Superior temporal gyrus (tissue), 1 donor: ENCODE measurements at regions not wholly inside any gene's neighbourhood (a gene's known extent, or its start where the extent isn't known, plus 50 kb on each side); places are given as distances from the start of the nearest gene placed in this dataset.
A peak's percentile ranks its signal among the peaks of the same experiment; 100 is the strongest.

Experiments used
- DNase-seq: peaks from one replicate; pipeline ENCODE4 v3.0.0-alpha.2; 2016; ENCODE audit errors: extremely low spot score

GRCh38 chr17:55668312-55668920, 54.2 kb downstream of the TMEM100 start:
- DNase-seq, result peak; percentile 11

DNA sequence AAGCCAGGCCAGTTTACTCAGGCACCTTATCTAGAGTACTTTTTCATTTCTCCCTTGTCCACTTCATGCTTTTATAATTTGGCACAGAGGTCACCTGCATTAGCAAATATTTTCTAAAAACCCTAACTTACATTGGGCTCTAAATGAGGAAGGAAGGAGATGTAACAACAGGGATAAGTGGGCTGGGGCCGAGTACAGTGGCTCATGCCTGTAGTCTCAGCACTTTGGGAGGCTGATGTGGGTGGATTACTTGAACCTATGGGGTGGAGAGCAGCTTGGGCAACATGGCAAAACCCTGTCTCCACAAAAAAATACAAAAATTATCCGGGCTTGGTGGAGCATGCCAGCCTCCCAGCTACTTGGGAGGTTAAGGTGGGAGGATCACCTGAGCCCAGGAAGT, 55.9 kb downstream of the TMEM100 start:
- DNase-seq, result no peak

DNA sequence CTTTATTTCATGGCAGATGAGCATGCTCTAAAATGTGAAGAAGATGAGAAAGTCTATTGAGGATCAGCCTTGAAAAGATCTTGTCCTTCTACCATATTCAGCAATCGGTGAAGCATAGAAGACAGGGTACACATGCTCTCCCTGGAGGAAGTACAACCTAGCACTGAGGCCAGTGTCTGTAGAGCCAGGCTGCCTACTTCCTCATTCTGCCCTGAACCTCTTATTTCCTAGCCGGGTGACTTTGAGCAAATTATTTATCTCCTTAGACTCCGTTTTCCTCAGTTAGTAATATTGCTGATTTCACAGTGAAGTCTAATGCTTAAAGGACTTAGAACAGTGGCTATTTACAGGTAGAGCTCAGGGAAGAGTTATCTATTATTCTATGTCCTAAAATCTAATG, 58.4 kb downstream of the TMEM100 start:
- DNase-seq, result no peak

DNA sequence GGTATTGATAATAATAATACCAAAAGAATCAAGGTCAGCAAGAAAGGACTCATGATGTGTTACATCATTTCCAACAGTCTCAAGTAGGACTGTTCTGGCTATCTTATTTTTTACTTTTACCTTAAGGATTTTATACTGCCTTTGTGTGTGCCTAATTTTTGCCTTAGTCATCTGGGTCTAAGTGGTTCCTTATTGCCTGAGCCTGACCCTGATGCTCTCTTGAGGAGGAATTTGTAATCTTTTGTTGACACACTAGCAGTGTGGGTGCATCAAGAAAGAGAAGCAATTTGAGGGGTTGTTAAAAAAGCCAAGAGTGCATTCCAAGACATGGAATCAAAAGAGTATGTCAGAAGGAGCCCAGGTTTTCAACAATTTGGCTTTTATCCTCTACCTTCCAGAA, 59.3 kb downstream of the TMEM100 start:
- DNase-seq, result no peak

DNA sequence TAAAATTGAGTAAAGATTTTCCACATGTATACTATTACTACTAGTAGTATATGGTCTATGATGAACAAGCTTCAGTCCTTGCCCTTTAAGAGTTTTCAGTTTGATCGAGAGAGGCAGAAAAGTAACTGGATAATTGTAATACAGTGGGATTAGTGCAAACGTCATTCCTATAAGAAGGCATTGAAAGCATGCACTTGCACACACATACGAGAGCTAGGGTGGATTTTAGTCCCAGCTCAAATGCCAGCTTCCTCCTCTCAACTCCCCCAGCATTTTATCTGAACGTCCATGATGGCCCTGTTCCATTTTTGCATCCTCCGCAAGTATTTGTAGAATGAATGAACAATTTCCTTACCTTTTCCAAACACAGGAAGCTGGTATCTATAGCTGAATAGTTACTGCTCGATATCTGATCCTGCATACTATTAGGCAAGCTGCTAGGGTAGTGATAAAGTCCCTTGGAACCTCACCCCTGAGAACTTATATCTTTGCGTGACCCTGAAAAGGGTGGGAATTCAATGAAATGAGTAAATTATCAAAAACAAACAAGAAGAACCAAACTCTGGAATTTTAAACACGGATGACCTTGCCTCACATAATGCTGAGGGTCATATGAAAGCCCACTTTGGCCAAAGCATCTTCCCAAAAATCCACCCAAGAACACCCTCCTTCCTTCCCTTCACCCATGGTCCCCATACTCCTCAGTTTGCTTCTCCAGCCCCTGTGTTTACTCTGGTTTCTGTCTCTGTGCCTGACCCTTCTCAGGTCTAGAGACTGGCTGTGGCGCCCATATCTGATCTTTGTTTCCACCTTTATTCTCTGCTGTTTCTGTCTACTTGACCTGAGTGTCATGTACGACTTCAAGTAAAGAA, 60.5 kb downstream of the TMEM100 start:
- peak; percentile 10 for DNase-seq

DNA sequence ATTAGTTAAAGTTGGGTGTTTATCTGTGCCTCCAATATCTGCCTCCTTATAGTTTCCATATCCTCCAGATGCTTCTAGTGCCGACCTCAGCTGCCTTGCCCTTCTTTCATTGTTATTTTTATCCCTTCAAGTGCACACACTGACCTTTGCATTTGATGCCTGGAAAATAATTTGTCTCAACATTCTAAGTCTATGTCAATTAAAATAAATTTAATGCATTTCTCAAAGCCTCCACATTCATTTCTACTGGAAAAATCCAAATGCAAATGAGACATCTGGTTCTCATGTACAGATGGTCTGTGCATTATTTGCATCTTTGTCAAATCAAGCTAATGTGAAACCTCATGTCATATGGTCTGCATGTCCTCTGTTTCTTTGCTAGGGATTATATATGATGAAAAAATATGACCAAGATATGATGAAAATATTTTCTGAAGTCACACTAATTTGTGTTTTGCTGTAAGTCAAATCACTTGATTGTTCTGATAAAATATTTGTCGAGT, 61.4 kb downstream of the TMEM100 start:
- peak; percentile 37 for DNase-seq

GRCh38 chr17:55660178-55660886, 62.3 kb downstream of the TMEM100 start:
- peak; percentile 36 for DNase-seq

DNA sequence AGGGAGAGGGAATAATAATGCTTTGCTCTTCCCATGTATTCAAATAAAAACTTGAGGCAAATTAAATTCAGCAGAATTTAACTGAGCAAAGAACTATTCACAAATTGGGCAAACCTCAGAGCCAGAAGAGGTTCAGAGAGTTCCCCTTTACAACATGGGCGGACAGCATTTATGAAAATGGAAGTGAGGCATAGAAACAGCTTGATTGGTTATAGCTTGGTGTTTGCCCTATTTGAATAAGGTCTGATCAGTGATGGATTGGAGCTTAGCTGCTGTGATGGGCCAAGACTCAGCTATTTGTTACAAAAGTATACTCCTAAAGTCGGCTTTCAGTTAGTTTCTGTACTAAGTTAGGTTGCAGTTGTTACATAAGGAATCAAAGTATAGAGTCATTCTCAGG, 63.0 kb downstream of the TMEM100 start:
- DNase-seq, result no peak

- no peak for DNase-seq
Measured at GRCh38 chr17:55655777-55656176, 66.9 kb downstream of the TMEM100 start.

- no peak for DNase-seq
Measured at GRCh38 chr17:55654821-55655220, 67.8 kb downstream of the TMEM100 start.

DNA sequence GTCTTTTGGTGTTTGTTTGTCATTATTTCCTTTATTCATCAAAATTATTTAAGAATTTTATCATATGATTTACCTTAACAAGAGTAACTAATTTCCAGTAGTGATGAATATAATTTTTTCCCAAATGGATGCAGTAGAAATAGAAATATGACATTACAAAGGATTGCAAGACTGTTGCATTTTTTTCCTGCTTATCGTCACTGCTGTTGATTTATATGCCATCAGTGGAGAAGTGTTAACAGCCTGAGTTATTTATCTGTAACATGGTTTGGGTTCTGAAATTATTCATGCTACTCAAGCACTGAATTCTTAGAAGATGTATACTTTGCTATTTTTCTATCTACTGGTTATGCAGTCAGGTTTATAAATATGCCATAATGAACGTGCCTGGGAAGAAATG, 68.6 kb downstream of the TMEM100 start:
- no peak for DNase-seq

DNA sequence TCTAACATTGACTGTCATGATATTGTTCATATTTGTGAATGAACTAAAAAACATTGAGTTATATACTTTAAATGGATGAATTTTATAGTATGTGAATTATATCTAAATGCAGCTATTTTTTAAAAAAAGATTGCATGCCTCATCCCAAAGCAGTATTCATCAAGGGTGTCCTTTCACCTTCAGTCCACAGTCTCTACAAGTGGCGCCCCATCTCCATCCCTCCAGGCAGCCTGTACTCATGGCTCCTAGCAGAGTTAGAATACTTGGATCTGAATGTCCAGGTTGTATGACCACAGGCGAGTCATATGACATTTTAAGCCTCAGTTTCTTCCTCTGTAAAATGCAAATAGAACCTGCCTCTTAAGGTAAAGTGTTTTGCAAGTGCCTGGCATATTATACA, 69.8 kb downstream of the TMEM100 start:
- no peak for DNase-seq

DNA sequence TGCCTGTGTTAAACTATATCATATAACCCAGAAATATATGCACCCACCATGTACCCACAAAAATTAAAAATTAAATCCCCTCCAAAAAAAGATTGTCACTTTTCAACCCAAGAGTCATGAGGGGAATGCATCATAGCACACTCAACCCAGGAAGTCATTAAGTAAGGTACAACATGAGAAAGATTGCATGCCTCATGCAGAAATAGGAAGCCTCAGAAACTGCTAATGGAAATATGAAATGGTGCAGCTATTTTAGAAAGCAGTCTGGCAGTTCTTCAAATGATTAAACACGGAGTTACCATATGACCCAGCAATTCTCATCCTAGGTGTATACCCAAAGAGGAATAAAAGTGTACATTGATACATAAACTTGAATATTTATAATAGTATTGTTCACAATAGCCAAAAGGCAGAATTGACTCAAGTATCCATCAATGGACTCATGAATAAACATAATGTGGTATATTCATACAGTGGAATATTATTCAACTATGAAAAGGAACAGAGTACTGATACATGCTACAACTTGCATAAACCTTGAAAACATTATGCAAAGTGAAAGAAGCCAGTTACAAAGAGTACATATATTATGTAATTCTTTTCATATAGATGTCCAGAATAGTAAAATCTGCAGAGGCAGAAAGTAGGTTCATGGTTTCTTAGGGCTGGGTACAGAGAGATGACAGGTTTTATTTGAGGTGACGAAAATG, 70.4 kb downstream of the TMEM100 start:
- DNase-seq, result no peak

DNA sequence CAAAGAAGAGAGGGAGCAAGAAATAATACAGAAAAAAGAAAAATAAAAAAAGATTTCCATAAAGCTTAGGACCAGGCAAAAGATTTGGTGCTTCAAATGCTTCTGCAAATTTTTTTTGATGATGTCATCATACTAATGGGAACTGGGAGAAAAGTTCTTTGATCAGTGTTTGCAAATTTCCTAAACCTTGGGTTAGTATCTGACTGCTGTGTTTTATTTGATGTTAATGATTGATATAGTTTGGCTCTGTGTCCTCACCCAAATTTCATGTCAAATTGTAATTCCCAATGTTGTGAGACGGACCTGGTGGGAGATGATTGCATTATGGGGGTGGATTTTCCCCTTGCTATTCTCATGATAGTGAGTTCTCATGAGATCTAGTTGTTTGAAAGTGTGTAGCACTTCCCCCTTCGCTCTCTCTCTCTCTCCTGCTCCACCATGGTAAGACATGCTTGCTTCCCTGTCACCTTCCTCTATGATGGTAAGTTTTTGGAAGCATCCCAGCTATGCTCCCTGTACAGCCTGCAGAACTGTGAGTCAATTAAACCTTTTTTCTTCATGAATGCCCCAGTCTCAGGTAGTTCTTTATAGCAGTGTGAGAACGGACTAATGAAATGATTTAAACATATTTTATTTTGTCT, 72.6 kb downstream of the TMEM100 start:
- no peak for DNase-seq

- no peak for DNase-seq
Measured at GRCh38 chr17:55648086-55648485, 74.6 kb downstream of the TMEM100 start.

DNA sequence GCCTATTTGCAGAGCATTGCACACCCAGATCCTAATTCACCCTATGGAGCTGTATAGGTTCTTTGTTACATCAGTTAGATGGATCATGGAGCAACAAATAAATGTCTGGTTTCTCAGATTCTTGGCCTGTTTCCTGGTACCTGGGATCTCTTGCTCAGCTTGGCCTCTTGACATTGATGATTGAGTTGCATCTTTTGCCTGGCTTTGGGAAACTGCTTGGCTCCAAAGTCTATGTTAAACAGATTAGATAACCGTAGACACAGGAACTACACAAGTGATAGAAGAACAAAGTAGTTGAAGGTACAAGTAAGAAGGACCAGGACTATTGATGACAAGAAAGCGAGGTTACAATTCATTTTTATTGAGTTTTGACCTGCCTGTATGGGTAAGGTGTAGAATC, 77.3 kb downstream of the TMEM100 start:
- DNase-seq, result no peak

DNA sequence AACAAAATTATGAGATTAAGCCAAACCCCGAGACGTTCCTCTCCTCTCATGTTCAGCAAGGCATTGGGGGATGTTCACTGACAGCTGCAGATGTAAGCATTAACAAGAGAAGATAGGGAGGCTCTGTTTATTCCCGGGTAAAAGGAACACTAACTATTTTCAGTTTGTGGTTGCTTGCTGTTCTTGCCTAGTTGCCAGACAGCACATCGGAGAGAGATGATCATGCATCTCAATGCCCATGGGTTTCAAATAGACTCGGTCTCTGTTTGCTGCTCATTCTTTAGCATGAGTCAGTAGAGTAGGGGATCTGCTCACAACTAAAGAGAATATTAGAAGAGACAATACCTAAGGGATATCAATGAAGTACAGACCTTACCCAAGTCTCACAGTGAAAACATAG, 78.3 kb downstream of the TMEM100 start:
- no peak for DNase-seq

- no peak for DNase-seq
Measured at GRCh38 chr17:55642741-55643140, 79.9 kb downstream of the TMEM100 start.

DNA sequence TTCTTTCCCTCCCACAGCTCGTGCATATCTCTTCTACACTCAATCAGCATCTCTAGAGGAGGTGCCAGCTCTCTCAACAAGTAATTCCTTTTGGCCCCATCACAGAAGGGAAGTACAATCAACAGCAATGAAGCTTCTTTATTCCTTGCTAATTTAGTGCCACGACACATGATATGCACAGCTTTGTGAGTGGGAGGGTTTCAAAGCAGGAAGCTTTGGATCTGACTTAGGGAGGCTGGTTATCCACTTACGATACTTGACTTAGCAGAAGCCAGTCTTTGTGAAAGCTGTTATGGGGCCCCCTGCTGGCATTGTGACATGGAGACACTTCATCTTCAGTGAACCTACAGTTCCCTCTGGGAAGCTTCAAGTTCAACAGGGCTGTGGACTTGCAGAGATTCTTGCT, 81.0 kb downstream of the TMEM100 start:
- DNase-seq, result peak; percentile 67

- no peak for DNase-seq
Measured at GRCh38 chr17:55639096-55639495, 83.6 kb downstream of the TMEM100 start.

DNA sequence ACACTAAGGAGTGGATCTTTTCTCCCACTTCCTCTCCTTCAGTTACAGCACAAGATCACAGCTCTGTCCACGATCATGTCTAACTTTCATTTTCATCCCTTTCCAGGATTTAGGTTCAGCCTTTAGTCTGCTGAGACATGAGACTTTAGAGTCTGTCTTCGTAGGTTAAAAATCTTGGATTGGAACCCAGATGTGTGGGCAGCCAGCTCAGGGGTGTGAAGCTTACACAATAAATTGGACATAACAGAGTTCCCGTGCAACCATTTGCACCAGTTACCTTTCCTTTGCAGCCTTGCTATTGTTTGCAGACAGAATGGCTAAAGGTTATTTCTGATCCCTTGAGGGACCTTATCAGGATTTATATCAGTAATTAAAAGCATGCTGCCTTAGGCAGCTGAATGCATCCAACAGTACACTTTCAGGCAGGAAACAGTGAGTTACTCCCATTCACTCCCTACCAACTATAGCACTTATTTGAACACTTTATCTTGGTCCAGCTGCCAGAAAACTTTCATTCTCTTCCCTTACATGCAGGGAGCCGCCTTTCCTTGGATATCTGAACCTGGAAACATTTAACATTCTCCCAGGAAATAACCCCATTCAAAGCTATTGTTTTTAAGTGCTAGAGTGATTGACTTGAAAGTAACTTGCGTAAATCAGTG, 87.3 kb downstream of the TMEM100 start:
- peak; percentile 61 for DNase-seq
